H1 (cell line): ENCODE measurements at regions not wholly inside any gene's neighbourhood (a gene's known extent, or its start where the extent isn't known, plus 50 kb on each side); places are given as distances from the start of the nearest gene placed in this dataset.

Experiments
- BACH1 ChIP-seq: IDR thresholded peaks from 2 replicates; pipeline ENCODE4 v1.6.1; 2012; ENCODE audit warnings: low read length, improper control_type of control experiment
- CBX8 ChIP-seq: fragments of 300-800, 300-1000 bp; sonication (generic); IDR thresholded peaks from 2 replicates; pipeline ENCODE4 v1.7.1; 2016; ENCODE audit warnings: low read depth, low read length, borderline replicate concordance
- CHD7 ChIP-seq: fragments of 300-600 bp; sonication (generic); IDR thresholded peaks from 2 replicates; pipeline ENCODE4 v1.7.1; 2012; ENCODE audit warnings: low read length, moderate library complexity, mild to moderate bottlenecking, inconsistent platforms; ENCODE audit not compliant: insufficient replicate concordance
- NRF1 ChIP-seq: IDR thresholded peaks from 2 replicates; pipeline ENCODE4 v1.6.1; 2011; ENCODE audit warnings: mild to moderate bottlenecking, low read depth, low read length, improper control_type of control experiment
- RXRA ChIP-seq: IDR thresholded peaks from 2 replicates; pipeline ENCODE4 v1.6.1; 2011; ENCODE audit warnings: low read depth, mild to moderate bottlenecking, low read length, moderate library complexity; ENCODE audit not compliant: insufficient read depth
- SRF ChIP-seq: IDR thresholded peaks from 2 replicates; pipeline ENCODE4 v1.6.1; 2011; ENCODE audit warnings: mild to moderate bottlenecking, low read depth, low read length, moderate library complexity
- ZNF274 ChIP-seq: IDR thresholded peaks from 2 replicates; pipeline ENCODE4 v1.7.0; 2012; ENCODE audit warnings: low read length, borderline replicate concordance; ENCODE audit errors: extremely low read depth

GRCh38 chr16:64304396-64304795 lies 817.5 kb downstream of the CDH11 start (continued):
- no peak for TF ChIP-seq BACH1
- TF ChIP-seq SRF, result no peak
- no peak for TF ChIP-seq CHD7
- no peak for TF ChIP-seq ZNF274
- TF ChIP-seq RXRA, result no peak
- TF ChIP-seq NRF1, result no peak
- TF ChIP-seq CBX8, result no peak
